ENCODE measurements at regions not wholly inside any gene's neighbourhood (a gene's known extent, or its start where the extent isn't known, plus 50 kb on each side); places are given as distances from the start of the nearest gene placed in this dataset.

DNA sequence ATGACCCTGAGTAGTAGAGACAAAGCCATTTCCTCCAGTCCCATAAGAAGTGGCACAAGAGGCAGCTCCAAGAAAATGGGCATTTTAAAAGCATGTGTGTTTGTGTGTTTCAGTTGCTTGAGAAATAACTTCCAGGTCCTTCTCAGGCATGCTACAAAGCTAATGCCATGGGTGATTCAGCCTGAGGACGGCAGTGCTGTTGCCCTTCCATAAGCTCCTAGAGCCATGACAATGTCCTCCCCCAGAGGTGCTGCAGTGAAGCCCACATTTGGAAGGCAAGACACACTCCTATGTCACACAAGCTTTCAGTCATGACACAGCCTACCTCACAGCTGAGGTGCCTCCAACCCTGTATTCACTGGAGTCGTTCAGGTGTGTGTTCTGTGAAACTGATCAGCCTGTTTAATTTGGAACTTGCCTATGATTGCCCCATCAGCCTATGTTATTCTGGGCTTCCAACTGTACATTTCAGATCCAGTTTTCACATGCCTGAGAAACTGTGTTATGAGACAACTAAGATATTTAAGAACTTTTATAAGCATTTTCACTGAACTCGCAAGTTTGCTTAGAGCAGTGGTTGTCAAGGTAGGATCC, 213.6 kb downstream of the FOXO1 start:
- TF ChIP-seq, protein P1, sequence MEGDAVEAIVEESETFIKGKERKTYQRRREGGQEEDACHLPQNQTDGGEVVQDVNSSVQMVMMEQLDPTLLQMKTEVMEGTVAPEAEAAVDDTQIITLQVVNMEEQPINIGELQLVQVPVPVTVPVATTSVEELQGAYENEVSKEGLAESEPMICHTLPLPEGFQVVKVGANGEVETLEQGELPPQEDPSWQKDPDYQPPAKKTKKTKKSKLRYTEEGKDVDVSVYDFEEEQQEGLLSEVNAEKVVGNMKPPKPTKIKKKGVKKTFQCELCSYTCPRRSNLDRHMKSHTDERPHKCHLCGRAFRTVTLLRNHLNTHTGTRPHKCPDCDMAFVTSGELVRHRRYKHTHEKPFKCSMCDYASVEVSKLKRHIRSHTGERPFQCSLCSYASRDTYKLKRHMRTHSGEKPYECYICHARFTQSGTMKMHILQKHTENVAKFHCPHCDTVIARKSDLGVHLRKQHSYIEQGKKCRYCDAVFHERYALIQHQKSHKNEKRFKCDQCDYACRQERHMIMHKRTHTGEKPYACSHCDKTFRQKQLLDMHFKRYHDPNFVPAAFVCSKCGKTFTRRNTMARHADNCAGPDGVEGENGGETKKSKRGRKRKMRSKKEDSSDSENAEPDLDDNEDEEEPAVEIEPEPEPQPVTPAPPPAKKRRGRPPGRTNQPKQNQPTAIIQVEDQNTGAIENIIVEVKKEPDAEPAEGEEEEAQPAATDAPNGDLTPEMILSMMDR (IDR thresholded peaks at IDR 0.05 in 8 of 11, conservative IDR thresholded peaks at IDR 0.05 in 3 of 11): no peak
- no peak for TF ChIP-seq POLR2A (IDR thresholded peaks at IDR 0.05)
- TF ChIP-seq POLR2AphosphoS5 (IDR thresholded peaks at IDR 0.05): no peak
